A673 (cell line): ENCODE measurements at regions not wholly inside any gene's neighbourhood (a gene's known extent, or its start where the extent isn't known, plus 50 kb on each side); places are given as distances from the start of the nearest gene placed in this dataset.

Experiments used
- BruUV-seq: library from RNA; stranded (reverse); fragments of 400-500 nt; replicated peaks from 2 replicates; lab custom pipeline; 2021; lab: Mats Ljungman, UMichigan
- CTCF ChIA-PET: fragments of 300-600 bp; sonication (Branson Sonifier 250); formaldehyde crosslinking; loops from one replicate; lab custom pipeline; 2022; ENCODE audit warnings: antibody characterized with exemption; lab: Charles Lee
- POLR2A ChIA-PET: fragments of 300-600 bp; sonication (Branson Sonifier 250); formaldehyde crosslinking; loops from one replicate; lab custom pipeline; 2022; ENCODE audit warnings: antibody characterized with exemption; ENCODE audit not compliant: low non-redundant PET; lab: Charles Lee
- DNase-seq: peaks from one replicate; pipeline ENCODE4 v3.0.0-alpha.2; 2015; ENCODE audit warnings: low spot score
- H3K27ac ChIP-seq: fragments of 200-600 bp; sonication (generic); 2 replicates; pipeline ENCODE4 v1.5.1; 2016; ENCODE audit warnings: mixed run types, low read depth, mild to moderate bottlenecking, mixed read lengths, antibody characterized with exemption, low read length; ENCODE audit not compliant: poor library complexity, severe bottlenecking
- H3K27me3 ChIP-seq: fragments of 200-600 bp; sonication (generic); replicated peaks from 2 replicates; pipeline ENCODE4 v1.6.1; 2017; ENCODE audit warnings: mixed run types, low read depth, mild to moderate bottlenecking, mixed read lengths, antibody characterized with exemption, low read length; ENCODE audit not compliant: insufficient read depth, poor library complexity
- H3K36me3 ChIP-seq: fragments of 200-600 bp; sonication (generic); 2 replicates; pipeline ENCODE4 v1.6.1; 2016; ENCODE audit warnings: mixed run types, mild to moderate bottlenecking, mixed read lengths, antibody characterized with exemption, low read length; ENCODE audit not compliant: insufficient read depth, poor library complexity, severe bottlenecking
- H3K4me1 ChIP-seq: fragments of 200-600 bp; sonication (generic); 2 replicates; pipeline ENCODE4 v1.6.1; 2017; ENCODE audit warnings: mixed run types, mild to moderate bottlenecking, mixed read lengths, antibody characterized with exemption, low read length; ENCODE audit not compliant: insufficient read depth, poor library complexity, severe bottlenecking
- H3K4me3 ChIP-seq: fragments of 200-600 bp; sonication (generic); 2 replicates; pipeline ENCODE4 v1.5.1; 2016; ENCODE audit warnings: low read depth, mixed run types, mild to moderate bottlenecking, mixed read lengths, low read length; ENCODE audit not compliant: poor library complexity, severe bottlenecking
- H3K9me3 ChIP-seq: fragments of 200-600 bp; sonication (generic); 2 replicates; pipeline ENCODE4 v1.6.1; 2016; ENCODE audit warnings: mixed run types, low read depth, mild to moderate bottlenecking, mixed read lengths, antibody characterized with exemption, low read length; ENCODE audit not compliant: poor library complexity, severe bottlenecking
- CTCF ChIP-seq: fragments of 300-800, 200-600 bp; sonication (generic); conservative IDR thresholded peaks from 2 replicates; pipeline ENCODE4 v1.5.1; 2017; ENCODE audit warnings: low read depth, mild to moderate bottlenecking, antibody characterized with exemption, low read length, moderate library complexity, mixed read lengths
- EZH2 ChIP-seq: fragments of 200-600 bp; sonication (generic); IDR thresholded peaks from 2 replicates; pipeline ENCODE4 v1.6.1; 2017; ENCODE audit warnings: borderline replicate concordance, low read depth, mild to moderate bottlenecking, mixed read lengths, antibody characterized with exemption, low read length; ENCODE audit not compliant: poor library complexity, severe bottlenecking
- intact Hi-C: fragments of 100-400 bp; cut with micrococcal nuclease; formaldehyde crosslinking; loops from one replicate; pipeline ENCODE4 v1.10.0; 2022; ENCODE audit not compliant: unreplicated experiment

- no peak for DNase-seq
- BruUV-seq, result no TSS peak
- no peak overlapping the region for H3K4me3 ChIP-seq
- ChIA-PET CTCF (no interaction called here), POLR2A (no interaction called here)
- no peaks in the 10 kb centered on the region for H3K36me3 ChIP-seq
- H3K9me3 ChIP-seq, result no peaks in the 10 kb centered on the region
- H3K27me3 ChIP-seq, result peaks cover 16% of the 10 kb centered on the region
- H3K4me1 ChIP-seq, result no peaks in the 10 kb centered on the region
- no peak for TF ChIP-seq EZH2
- TF ChIP-seq CTCF, result no peak
- intact Hi-C loops, result no loop called here
- H3K27ac ChIP-seq, result no peak overlapping the region
Observed at GRCh38 chr16:56019274-56019673, 144.1 kb upstream of the CES5A start.

- DNase-seq, result peak; percentile 50
- ChIA-PET CTCF (no interaction called here), POLR2A (no interaction called here)
- Histone ChIP-seq H3K36me3 (no peaks in the 10 kb centered on the region), H3K9me3 (no peaks in the 10 kb centered on the region), H3K4me1 (no peaks in the 10 kb centered on the region), H3K27ac (no peak overlapping the region), H3K4me3 (no peak overlapping the region), H3K27me3 (peaks cover 43% of the 10 kb centered on the region)
- TF ChIP-seq CTCF, result no peak
- no peak for TF ChIP-seq EZH2
- intact Hi-C loops, result no loop called here
- BruUV-seq, result no TSS peak
Observed at GRCh38 chr16:56013962-56014552, 138.9 kb upstream of the CES5A start.

GRCh38 chr16:56012482-56012811, 137.3 kb upstream of the CES5A start:
- Histone ChIP-seq H3K36me3 (no peaks in the 10 kb centered on the region), H3K4me1 (no peaks in the 10 kb centered on the region), H3K4me3 (no peak overlapping the region), H3K27ac (no peak overlapping the region), H3K27me3 (peaks cover 35% of the 10 kb centered on the region), H3K9me3 (no peaks in the 10 kb centered on the region)
- TF ChIP-seq EZH2 (no peak), CTCF (no peak)
- POLR2A ChIA-PET, result no interaction called here
- DNase-seq, result no peak
- no TSS peak for BruUV-seq
- CTCF ChIA-PET, result no interaction called here
- intact Hi-C loops, result no loop called here
